IMR-90 (cell line): ENCODE measurements at regions not wholly inside any gene's neighbourhood (a gene's known extent, or its start where the extent isn't known, plus 50 kb on each side); places are given as distances from the start of the nearest gene placed in this dataset.

ENCODE experiments used
- ATAC-seq: fragments of 200-7000 bp; cut with Tn5 transposase; 2 replicates; pipeline ENCODE4 v1.9.1; 2020; ENCODE audit warnings: low read depth, mild to moderate bottlenecking, moderate library complexity
- BruUV-seq: library from RNA; stranded (reverse); fragments of 400-500 nt; replicated peaks from 2 replicates; lab custom pipeline; 2021; lab: Mats Ljungman, UMichigan
- CTCF ChIA-PET: fragments of 300-600 bp; formaldehyde crosslinking; extraction: SDS; loops from one replicate; lab custom pipeline; 2021; ENCODE audit warnings: antibody characterized with exemption; lab: Yijun Ruan, JAX
- POLR2A ChIA-PET: fragments of 300-600 bp; sonication (Branson Sonifier 250); formaldehyde crosslinking; loops from one replicate; lab custom pipeline; 2022; ENCODE audit warnings: antibody characterized with exemption; ENCODE audit not compliant: unreplicated experiment; lab: Charles Lee
- DNase-seq: peaks from one replicate; pipeline ENCODE4 v3.0.0; 2013
- H2AFZ ChIP-seq: replicated peaks from 2 replicates; pipeline ENCODE3; 2013; ENCODE audit warnings: low read length, mild to moderate bottlenecking; ENCODE audit not compliant: poor library complexity
- H2AK5ac ChIP-seq: 2 replicates; pipeline ENCODE4 v1.6.1; 2013; ENCODE audit warnings: low read depth, low read length, inconsistent platforms
- H2AK9ac ChIP-seq: replicated peaks from 2 replicates; pipeline ENCODE3; 2013; ENCODE audit warnings: mild to moderate bottlenecking, low read depth, low read length, moderate library complexity; ENCODE audit not compliant: poor library complexity
- H2BK120ac ChIP-seq: 2 replicates; pipeline ENCODE4 v1.6.1; 2013; ENCODE audit warnings: low read depth, low read length, inconsistent platforms
- H2BK15ac ChIP-seq: 3 replicates; pipeline ENCODE4 v1.6.1; 2013; ENCODE audit warnings: low read depth, low read length, inconsistent platforms
- H2BK20ac ChIP-seq: 2 replicates; pipeline ENCODE4 v1.6.1; 2013; ENCODE audit warnings: low read depth, mild to moderate bottlenecking, inconsistent platforms, low read length, moderate library complexity
- H2BK5ac ChIP-seq: 2 replicates; pipeline ENCODE4 v1.6.1; 2013; ENCODE audit warnings: mild to moderate bottlenecking, low read depth, low read length, inconsistent platforms; ENCODE audit not compliant: poor library complexity, severe bottlenecking
- H3K14ac ChIP-seq: replicated peaks from 2 replicates; pipeline ENCODE4 v1.6.1; 2013; ENCODE audit warnings: low read depth, low read length, inconsistent platforms
- H3K18ac ChIP-seq: 2 replicates; pipeline ENCODE4 v1.6.1; 2013; ENCODE audit warnings: low read depth, low read length, control low read depth
- H3K23ac ChIP-seq: 2 replicates; pipeline ENCODE4 v1.6.1; 2013; ENCODE audit warnings: low read depth, low read length, inconsistent platforms
- H3K27ac ChIP-seq: 2 replicates; pipeline ENCODE4 v1.5.1; 2013; ENCODE audit warnings: mild to moderate bottlenecking, control low read depth, low read length; ENCODE audit not compliant: insufficient read depth
- H3K27me3 ChIP-seq: 2 replicates; pipeline ENCODE4 v1.6.1; 2013; ENCODE audit warnings: low read length; ENCODE audit not compliant: control insufficient read depth, insufficient read depth
- H3K36me3 ChIP-seq: 2 replicates; pipeline ENCODE4 v1.6.1; 2013; ENCODE audit warnings: low read length, mixed read lengths; ENCODE audit not compliant: control insufficient read depth, insufficient read depth
- H3K4ac ChIP-seq: 2 replicates; pipeline ENCODE4 v1.6.1; 2013; ENCODE audit warnings: low read depth, low read length, inconsistent platforms
- H3K4me1 ChIP-seq: 2 replicates; pipeline ENCODE4 v1.6.1; 2013; ENCODE audit warnings: low read length, mixed read lengths; ENCODE audit not compliant: control insufficient read depth, insufficient read depth
- H3K4me2 ChIP-seq: 2 replicates; pipeline ENCODE4 v1.6.1; 2013; ENCODE audit warnings: low read depth, mild to moderate bottlenecking, control low read depth, low read length, moderate library complexity
- H3K4me3 ChIP-seq: 2 replicates; pipeline ENCODE4 v1.5.1; 2013; ENCODE audit warnings: low read depth, mild to moderate bottlenecking, control low read depth, low read length, moderate library complexity; ENCODE audit not compliant: insufficient read depth
- H3K56ac ChIP-seq: 2 replicates; pipeline ENCODE4 v1.6.1; 2013; ENCODE audit warnings: low read length, inconsistent platforms; ENCODE audit not compliant: insufficient read depth; ENCODE audit errors: extremely low read depth
- H3K79me1 ChIP-seq, 2 experiments: 2 replicates each; pipeline ENCODE4 v1.6.1; 2013; ENCODE audit warnings: low read length in 2 of 2, inconsistent platforms in 1 of 2, low read depth in 1 of 2
- H3K9ac ChIP-seq: 2 replicates; pipeline ENCODE4 v1.6.1; 2013; ENCODE audit warnings: low read depth, low read length, control low read depth
- H3K9me1 ChIP-seq: 2 replicates; pipeline ENCODE4 v1.6.1; 2013; ENCODE audit warnings: low read length, inconsistent platforms; ENCODE audit not compliant: insufficient read depth
- H3K9me3 ChIP-seq: 2 replicates; pipeline ENCODE4 v1.6.1; 2013; ENCODE audit warnings: low read length; ENCODE audit not compliant: control insufficient read depth, insufficient read depth
- H4K20me1 ChIP-seq: 2 replicates; pipeline ENCODE4 v1.6.1; 2013; ENCODE audit warnings: low read length, inconsistent platforms; ENCODE audit not compliant: insufficient read depth
- H4K5ac ChIP-seq: 2 replicates; pipeline ENCODE4 v1.6.1; 2013; ENCODE audit warnings: mild to moderate bottlenecking, low read depth, low read length, control low read depth
- H4K8ac ChIP-seq, 2 experiments: 2 replicates each; pipeline ENCODE4 v1.6.1; 2013; ENCODE audit warnings: low read depth in 2 of 2, low read length in 2 of 2, control low read depth in 1 of 2, inconsistent platforms in 1 of 2
- H4K91ac ChIP-seq: 2 replicates; pipeline ENCODE4 v1.6.1; 2013; ENCODE audit warnings: low read depth, low read length, inconsistent platforms; ENCODE audit not compliant: insufficient read depth
- CEBPB ChIP-seq: IDR thresholded peaks from 2 replicates; pipeline ENCODE4 v1.6.1; 2012; ENCODE audit warnings: low read depth, low read length, improper control_type of control experiment
- CHD1 ChIP-seq: IDR thresholded peaks from 2 replicates; pipeline ENCODE4 v1.6.1; 2012; ENCODE audit warnings: low read depth, low read length, improper control_type of control experiment
- FOS ChIP-seq: fragments of 150-350 bp; IDR thresholded peaks from 2 replicates; pipeline ENCODE4 v1.6.1; 2016; ENCODE audit warnings: low read depth, low read length
- MXI1 ChIP-seq: IDR thresholded peaks from 2 replicates; pipeline ENCODE4 v1.6.1; 2012; ENCODE audit warnings: low read depth, mild to moderate bottlenecking, low read length, moderate library complexity, borderline replicate concordance
- NFE2L2 ChIP-seq: fragments of 150-350 bp; IDR thresholded peaks from 2 replicates; pipeline ENCODE4 v1.6.1; 2016; ENCODE audit warnings: low read depth, mild to moderate bottlenecking, low read length
- POLR2A ChIP-seq: IDR thresholded peaks from 2 replicates; pipeline ENCODE4 v1.6.1; 2012; ENCODE audit warnings: mild to moderate bottlenecking, low read depth, low read length
- RCOR1 ChIP-seq: IDR thresholded peaks from 2 replicates; pipeline ENCODE4 v1.6.1; 2012; ENCODE audit warnings: mild to moderate bottlenecking, low read length, improper control_type of control experiment; ENCODE audit not compliant: insufficient replicate concordance
- RFX5 ChIP-seq: IDR thresholded peaks from 2 replicates; pipeline ENCODE4 v1.8.0; 2012; ENCODE audit warnings: low read depth, mild to moderate bottlenecking, low read length, moderate library complexity
- SMC3 ChIP-seq: fragments of 150-350 bp; IDR thresholded peaks from 2 replicates; pipeline ENCODE4 v1.6.1; 2016; ENCODE audit warnings: low read depth, mild to moderate bottlenecking, antibody characterized with exemption, low read length, moderate library complexity
- WGBS, 2 experiments: methylation state at CpG; one replicate each; pipeline versions ENCODE4 v1.1.5 to v1.1.7; 2013; ENCODE audit warnings: missing lambda C conversion rate in 2 of 2; ENCODE audit not compliant: insufficient read length in 1 of 2; ENCODE audit errors: extremely low coverage in 2 of 2; 5-methylcytosine and 5-hydroxymethylcytosine counted together
- dilution Hi-C: fragments of 300-500 bp; cut with HindIII; formaldehyde crosslinking; loops from one replicate; pipeline ENCODE4 v1.14.3; 2018; ENCODE audit warnings: low sequenced_read_pairs; ENCODE audit not compliant: unreplicated experiment
- in situ Hi-C: fragments of 300-500 bp; cut with MboI; formaldehyde crosslinking; loops from 3 replicates; pipeline ENCODE4 v1.14.3; 2019; ENCODE audit warnings: low sequenced_read_pairs, inconsistent platforms, mixed read lengths
- intact Hi-C: fragments of 100-400 bp; cut with micrococcal nuclease; formaldehyde crosslinking; loops from 2 replicates; pipeline ENCODE4 v1.10.0; 2022

DNA sequence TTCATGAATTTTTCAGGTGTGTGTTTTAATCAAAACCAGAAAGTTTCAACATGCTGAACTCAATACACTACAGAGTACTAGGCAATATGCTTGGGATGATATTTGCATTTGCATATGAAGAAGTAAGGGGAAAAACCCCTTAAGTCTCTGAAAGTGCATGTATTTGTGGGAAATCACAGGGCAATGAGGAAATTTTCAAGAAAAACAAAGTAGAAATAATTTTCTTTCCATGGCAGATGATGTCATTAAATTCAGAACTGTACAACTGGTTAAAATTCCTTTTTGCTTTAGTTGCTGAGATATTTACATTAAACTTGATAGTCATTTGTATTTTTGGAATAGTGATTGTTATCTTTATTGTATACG is 294.0 kb upstream of the TBC1D5 start:
- Histone ChIP-seq H3K4me3 (no peak overlapping the region), H2AK9ac (no peak overlapping the region), H4K8ac (no peak overlapping the region), H2BK120ac (no peak overlapping the region), H2BK20ac (no peak overlapping the region), H2AK5ac (no peak overlapping the region), H3K14ac (no peak overlapping the region), H3K18ac (no peak overlapping the region), H3K79me1 (no peaks in the 10 kb centered on the region), H2BK15ac (no peak overlapping the region), H3K27me3 (no peaks in the 10 kb centered on the region), H3K4me2 (no peak overlapping the region), H3K27ac (no peak overlapping the region), H2AFZ (no peak overlapping the region), H4K91ac (no peak overlapping the region), H3K9me3 (no peaks in the 10 kb centered on the region), H4K20me1 (no peaks in the 10 kb centered on the region), H3K23ac (no peak overlapping the region), H4K5ac (no peak overlapping the region), H2BK5ac (no peak overlapping the region), H3K9ac (no peak overlapping the region), H3K36me3 (no peaks in the 10 kb centered on the region), H3K4ac (no peak overlapping the region), H3K56ac (no peak overlapping the region), H3K9me1 (no peaks in the 10 kb centered on the region), H3K4me1 (no peaks in the 10 kb centered on the region)
- no CpG with 5 or more reads among the region's 1 CpG for WGBS, 2 experiments
- CTCF ChIA-PET, result interaction anchor here (0.5 kb wide), 1 partner anchor 47 kb away, joined by 3 read pairs; no protein-coding TSS in a partner anchor
- in situ Hi-C loops, result no loop called here
- intact Hi-C loops, result no loop called here
- ATAC-seq (no peak), DNase-seq (no peak)
- no TSS peak for BruUV-seq
- POLR2A ChIA-PET, result no interaction called here
- dilution Hi-C loops, result no loop called here
- TF ChIP-seq POLR2A (no peak), MXI1 (no peak), FOS (no peak), RFX5 (no peak), NFE2L2 (no peak), CHD1 (no peak), RCOR1 (no peak), CEBPB (no peak), SMC3 (no peak)
